A673 (cell line): ENCODE measurements at regions not wholly inside any gene's neighbourhood (a gene's known extent, or its start where the extent isn't known, plus 50 kb on each side); places are given as distances from the start of the nearest gene placed in this dataset.

Experiments used
- BruUV-seq: library from RNA; stranded (reverse); fragments of 400-500 nt; replicated peaks from 2 replicates; lab custom pipeline; 2021; lab: Mats Ljungman, UMichigan
- CTCF ChIA-PET: fragments of 300-600 bp; sonication (Branson Sonifier 250); formaldehyde crosslinking; loops from one replicate; lab custom pipeline; 2022; ENCODE audit warnings: antibody characterized with exemption; lab: Charles Lee
- POLR2A ChIA-PET: fragments of 300-600 bp; sonication (Branson Sonifier 250); formaldehyde crosslinking; loops from one replicate; lab custom pipeline; 2022; ENCODE audit warnings: antibody characterized with exemption; ENCODE audit not compliant: low non-redundant PET; lab: Charles Lee
- DNase-seq: peaks from one replicate; pipeline ENCODE4 v3.0.0-alpha.2; 2015; ENCODE audit warnings: low spot score
- H3K27ac ChIP-seq: fragments of 200-600 bp; sonication (generic); 2 replicates; pipeline ENCODE4 v1.5.1; 2016; ENCODE audit warnings: mixed run types, low read depth, mild to moderate bottlenecking, mixed read lengths, antibody characterized with exemption, low read length; ENCODE audit not compliant: poor library complexity, severe bottlenecking
- H3K27me3 ChIP-seq: fragments of 200-600 bp; sonication (generic); replicated peaks from 2 replicates; pipeline ENCODE4 v1.6.1; 2017; ENCODE audit warnings: mixed run types, low read depth, mild to moderate bottlenecking, mixed read lengths, antibody characterized with exemption, low read length; ENCODE audit not compliant: insufficient read depth, poor library complexity
- H3K36me3 ChIP-seq: fragments of 200-600 bp; sonication (generic); 2 replicates; pipeline ENCODE4 v1.6.1; 2016; ENCODE audit warnings: mixed run types, mild to moderate bottlenecking, mixed read lengths, antibody characterized with exemption, low read length; ENCODE audit not compliant: insufficient read depth, poor library complexity, severe bottlenecking
- H3K4me1 ChIP-seq: fragments of 200-600 bp; sonication (generic); 2 replicates; pipeline ENCODE4 v1.6.1; 2017; ENCODE audit warnings: mixed run types, mild to moderate bottlenecking, mixed read lengths, antibody characterized with exemption, low read length; ENCODE audit not compliant: insufficient read depth, poor library complexity, severe bottlenecking
- H3K4me3 ChIP-seq: fragments of 200-600 bp; sonication (generic); 2 replicates; pipeline ENCODE4 v1.5.1; 2016; ENCODE audit warnings: low read depth, mixed run types, mild to moderate bottlenecking, mixed read lengths, low read length; ENCODE audit not compliant: poor library complexity, severe bottlenecking
- H3K9me3 ChIP-seq: fragments of 200-600 bp; sonication (generic); 2 replicates; pipeline ENCODE4 v1.6.1; 2016; ENCODE audit warnings: mixed run types, low read depth, mild to moderate bottlenecking, mixed read lengths, antibody characterized with exemption, low read length; ENCODE audit not compliant: poor library complexity, severe bottlenecking
- EZH2 ChIP-seq: fragments of 200-600 bp; sonication (generic); IDR thresholded peaks from 2 replicates; pipeline ENCODE4 v1.6.1; 2017; ENCODE audit warnings: borderline replicate concordance, low read depth, mild to moderate bottlenecking, mixed read lengths, antibody characterized with exemption, low read length; ENCODE audit not compliant: poor library complexity, severe bottlenecking
- intact Hi-C: fragments of 100-400 bp; cut with micrococcal nuclease; formaldehyde crosslinking; loops from one replicate; pipeline ENCODE4 v1.10.0; 2022; ENCODE audit not compliant: unreplicated experiment
- TF ChIP-seq, protein P1 (sequence below): fragments of 300-800, 200-600 bp; sonication (generic); conservative IDR thresholded peaks from 2 replicates; pipeline ENCODE4 v1.5.1; 2017; ENCODE audit warnings: low read depth, mild to moderate bottlenecking, antibody characterized with exemption, low read length, moderate library complexity, mixed read lengths

DNA sequence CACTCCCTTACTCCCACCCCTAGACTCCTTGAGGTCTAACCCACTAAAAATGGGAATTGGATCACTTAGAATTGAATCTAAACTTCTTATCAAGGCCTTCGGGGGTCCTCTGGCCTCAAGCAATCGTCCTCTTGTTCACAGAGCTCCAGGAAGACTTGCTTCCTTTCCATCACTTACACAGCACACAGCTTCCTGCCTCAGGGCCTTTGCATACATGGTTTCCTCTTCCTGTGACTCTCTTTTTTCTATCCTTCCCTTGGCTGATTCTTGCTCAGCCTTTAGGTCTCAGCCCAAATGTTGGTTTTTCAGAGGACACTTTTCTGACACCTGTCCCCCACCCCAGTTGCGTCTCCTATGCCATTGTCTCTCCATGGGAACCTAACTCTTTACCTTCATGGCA lies 50.0 kb upstream of the ALDH1B1 start:
- ChIA-PET POLR2A (no interaction called here), CTCF (no interaction called here)
- Histone ChIP-seq H3K36me3 (no peaks in the 10 kb centered on the region), H3K27ac (no peak overlapping the region), H3K4me1 (peaks cover 4% of the 10 kb centered on the region), H3K4me3 (no peak overlapping the region), H3K27me3 (no peaks in the 10 kb centered on the region), H3K9me3 (no peaks in the 10 kb centered on the region)
- TF ChIP-seq, protein P1, sequence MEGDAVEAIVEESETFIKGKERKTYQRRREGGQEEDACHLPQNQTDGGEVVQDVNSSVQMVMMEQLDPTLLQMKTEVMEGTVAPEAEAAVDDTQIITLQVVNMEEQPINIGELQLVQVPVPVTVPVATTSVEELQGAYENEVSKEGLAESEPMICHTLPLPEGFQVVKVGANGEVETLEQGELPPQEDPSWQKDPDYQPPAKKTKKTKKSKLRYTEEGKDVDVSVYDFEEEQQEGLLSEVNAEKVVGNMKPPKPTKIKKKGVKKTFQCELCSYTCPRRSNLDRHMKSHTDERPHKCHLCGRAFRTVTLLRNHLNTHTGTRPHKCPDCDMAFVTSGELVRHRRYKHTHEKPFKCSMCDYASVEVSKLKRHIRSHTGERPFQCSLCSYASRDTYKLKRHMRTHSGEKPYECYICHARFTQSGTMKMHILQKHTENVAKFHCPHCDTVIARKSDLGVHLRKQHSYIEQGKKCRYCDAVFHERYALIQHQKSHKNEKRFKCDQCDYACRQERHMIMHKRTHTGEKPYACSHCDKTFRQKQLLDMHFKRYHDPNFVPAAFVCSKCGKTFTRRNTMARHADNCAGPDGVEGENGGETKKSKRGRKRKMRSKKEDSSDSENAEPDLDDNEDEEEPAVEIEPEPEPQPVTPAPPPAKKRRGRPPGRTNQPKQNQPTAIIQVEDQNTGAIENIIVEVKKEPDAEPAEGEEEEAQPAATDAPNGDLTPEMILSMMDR = no peak
- TF ChIP-seq EZH2 = no peak
- no peak for DNase-seq
- BruUV-seq = no TSS peak
- intact Hi-C loops = no loop called here

DNA sequence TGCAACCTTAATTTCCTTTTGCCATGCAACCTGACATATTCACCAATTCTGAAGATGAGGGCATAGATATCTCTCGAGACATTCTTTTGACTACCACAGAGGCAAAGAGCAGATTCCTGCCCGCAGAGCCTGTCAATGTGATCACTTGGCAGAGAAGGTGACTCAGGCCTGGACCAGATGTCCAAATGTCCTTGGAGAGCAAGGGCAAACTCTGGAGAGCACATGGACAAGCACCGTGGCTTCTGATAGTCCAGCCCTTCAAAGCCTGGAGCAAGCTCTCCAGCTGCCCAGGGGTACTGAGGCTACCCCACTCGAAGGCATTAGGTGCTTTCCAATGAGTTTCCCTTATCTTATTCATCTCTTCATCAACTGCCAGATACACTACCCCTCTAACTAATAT lies 50.4 kb upstream of the ALDH1B1 start:
- BruUV-seq = no TSS peak
- DNase-seq = no peak
- Histone ChIP-seq H3K9me3 (no peaks in the 10 kb centered on the region), H3K4me3 (no peak overlapping the region), H3K27ac (no peak overlapping the region), H3K4me1 (peaks cover 3% of the 10 kb centered on the region), H3K36me3 (no peaks in the 10 kb centered on the region), H3K27me3 (no peaks in the 10 kb centered on the region)
- intact Hi-C loops = no loop called here
- ChIA-PET CTCF (no interaction called here), POLR2A (no interaction called here)
- no peak for TF ChIP-seq EZH2
- TF ChIP-seq, protein P1 = no peak

DNA sequence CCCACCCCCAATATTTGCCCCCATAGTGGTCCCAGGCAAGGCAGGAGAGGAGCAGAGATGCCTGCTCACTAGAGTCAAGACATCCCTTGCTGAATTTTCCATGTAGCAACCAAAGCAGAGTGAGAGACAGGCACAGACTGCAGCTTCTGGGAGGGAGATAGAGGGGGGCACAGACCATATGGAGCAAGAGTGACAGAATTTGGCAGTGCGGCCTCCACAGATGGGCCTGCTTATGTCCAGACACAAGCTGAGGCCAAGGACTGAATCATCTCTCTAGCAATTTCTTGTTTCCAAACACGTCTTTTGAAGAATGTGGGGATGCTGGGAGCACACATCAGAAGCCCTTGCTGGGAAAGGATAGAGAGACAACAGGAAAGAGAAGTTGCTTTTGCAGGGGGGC lies 53.0 kb upstream of the ALDH1B1 start:
- H3K4me3 ChIP-seq = no peak overlapping the region
- intact Hi-C loops = no loop called here
- no TSS peak for BruUV-seq
- no peaks in the 10 kb centered on the region for H3K4me1 ChIP-seq
- ChIA-PET POLR2A (no interaction called here), CTCF (no interaction called here)
- TF ChIP-seq, protein P1 = no peak
- TF ChIP-seq EZH2 = no peak
- DNase-seq = no peak
- no peaks in the 10 kb centered on the region for H3K9me3 ChIP-seq
- H3K27ac ChIP-seq = no peak overlapping the region
- H3K27me3 ChIP-seq = no peaks in the 10 kb centered on the region
- no peaks in the 10 kb centered on the region for H3K36me3 ChIP-seq
